ENCODE measurements at regions not wholly inside any gene's neighbourhood (a gene's known extent, or its start where the extent isn't known, plus 50 kb on each side); places are given as distances from the start of the nearest gene placed in this dataset.
A peak's percentile ranks its signal among the peaks of the same experiment; 100 is the strongest.

DNA sequence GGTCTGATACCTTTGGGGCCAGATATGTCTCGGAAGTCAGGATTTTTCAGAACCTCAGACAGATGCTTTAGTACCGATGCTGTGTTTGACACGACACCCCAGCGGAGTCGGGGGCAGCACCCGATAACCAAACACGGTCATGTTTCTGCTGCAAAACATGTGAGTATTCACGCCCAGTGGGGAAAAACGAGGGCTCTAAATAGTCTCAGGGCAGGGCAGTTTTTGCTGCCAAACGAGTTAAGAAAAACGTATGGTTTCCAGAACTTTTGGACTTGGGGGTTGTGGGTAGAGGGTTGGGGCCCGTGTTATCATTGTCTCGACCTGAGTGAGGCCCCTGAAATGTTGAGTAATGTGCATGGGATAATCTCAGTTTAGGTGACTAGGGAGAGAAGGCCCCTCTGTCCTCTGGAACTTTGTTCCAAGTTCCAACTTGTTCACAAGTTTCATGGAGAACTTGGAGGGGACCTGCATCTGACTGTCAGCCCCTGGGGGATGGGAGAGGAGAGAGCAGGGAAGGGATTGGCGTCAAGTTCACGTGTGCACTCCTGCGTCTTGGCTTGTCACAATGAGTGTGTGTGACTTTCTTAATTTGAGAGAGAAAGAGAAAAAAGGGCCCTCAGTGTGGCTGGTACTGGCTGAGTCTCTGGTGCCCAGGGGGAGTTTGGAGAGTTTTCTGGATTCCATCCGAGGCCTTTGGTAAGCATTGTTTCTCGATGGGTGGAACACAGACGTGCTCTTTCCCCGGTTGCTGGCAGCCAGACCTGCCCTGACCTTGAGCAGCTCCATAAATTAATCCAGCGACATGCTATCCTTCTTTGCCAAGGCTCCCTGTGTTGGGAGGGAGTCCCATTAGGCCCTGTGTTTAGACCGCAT, 83.9 kb upstream of the CIBAR2 start (continued):
- no peak for TF ChIP-seq SOX13 (IDR thresholded peaks at IDR 0.05)
- TF ChIP-seq SOX13 (CRISPR knock-in tag; conservative IDR thresholded peaks at IDR 0.05 in 1 of 2, IDR thresholded peaks at IDR 0.05 in 1 of 2), result 0 out of 4 replicates have a peak, but pooled peaks of 1 of the 2 experiments have one; percentile 4
- TF ChIP-seq NPAS2 (CRISPR knock-in tag; IDR thresholded peaks at IDR 0.05; ENCODE audit: borderline replicate concordance), result no peak
- TF ChIP-seq, protein P1, sequence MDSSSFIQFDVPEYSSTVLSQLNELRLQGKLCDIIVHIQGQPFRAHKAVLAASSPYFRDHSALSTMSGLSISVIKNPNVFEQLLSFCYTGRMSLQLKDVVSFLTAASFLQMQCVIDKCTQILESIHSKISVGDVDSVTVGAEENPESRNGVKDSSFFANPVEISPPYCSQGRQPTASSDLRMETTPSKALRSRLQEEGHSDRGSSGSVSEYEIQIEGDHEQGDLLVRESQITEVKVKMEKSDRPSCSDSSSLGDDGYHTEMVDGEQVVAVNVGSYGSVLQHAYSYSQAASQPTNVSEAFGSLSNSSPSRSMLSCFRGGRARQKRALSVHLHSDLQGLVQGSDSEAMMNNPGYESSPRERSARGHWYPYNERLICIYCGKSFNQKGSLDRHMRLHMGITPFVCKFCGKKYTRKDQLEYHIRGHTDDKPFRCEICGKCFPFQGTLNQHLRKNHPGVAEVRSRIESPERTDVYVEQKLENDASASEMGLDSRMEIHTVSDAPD (CRISPR knock-in tag; IDR thresholded peaks at IDR 0.05), result no peak
- no peak for TF ChIP-seq MAF1 (CRISPR knock-in tag; IDR thresholded peaks at IDR 0.05; ENCODE audit: borderline replicate concordance)
- no peak for TF ChIP-seq NFKBIZ (CRISPR knock-in tag; IDR thresholded peaks at IDR 0.05)
- peak; percentile 71; the same call in 1 of the 2 replicates for TF ChIP-seq ZBTB7B (CRISPR knock-in tag; IDR thresholded peaks at IDR 0.05)
- no peak for TF ChIP-seq TRIM24 (CRISPR knock-in tag; IDR thresholded peaks at IDR 0.05)
- TF ChIP-seq, protein P2, sequence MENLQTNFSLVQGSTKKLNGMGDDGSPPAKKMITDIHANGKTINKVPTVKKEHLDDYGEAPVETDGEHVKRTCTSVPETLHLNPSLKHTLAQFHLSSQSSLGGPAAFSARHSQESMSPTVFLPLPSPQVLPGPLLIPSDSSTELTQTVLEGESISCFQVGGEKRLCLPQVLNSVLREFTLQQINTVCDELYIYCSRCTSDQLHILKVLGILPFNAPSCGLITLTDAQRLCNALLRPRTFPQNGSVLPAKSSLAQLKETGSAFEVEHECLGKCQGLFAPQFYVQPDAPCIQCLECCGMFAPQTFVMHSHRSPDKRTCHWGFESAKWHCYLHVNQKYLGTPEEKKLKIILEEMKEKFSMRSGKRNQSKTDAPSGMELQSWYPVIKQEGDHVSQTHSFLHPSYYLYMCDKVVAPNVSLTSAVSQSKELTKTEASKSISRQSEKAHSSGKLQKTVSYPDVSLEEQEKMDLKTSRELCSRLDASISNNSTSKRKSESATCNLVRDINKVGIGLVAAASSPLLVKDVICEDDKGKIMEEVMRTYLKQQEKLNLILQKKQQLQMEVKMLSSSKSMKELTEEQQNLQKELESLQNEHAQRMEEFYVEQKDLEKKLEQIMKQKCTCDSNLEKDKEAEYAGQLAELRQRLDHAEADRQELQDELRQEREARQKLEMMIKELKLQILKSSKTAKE (CRISPR knock-in tag; IDR thresholded peaks at IDR 0.05; ENCODE audit: borderline replicate concordance), result peak; percentile 13; the same call in 1 of the 2 replicates
- TF ChIP-seq ZNF557 (CRISPR knock-in tag; IDR thresholded peaks at IDR 0.05), result no peak
- peak; percentile 47; the same call in 1 of the 2 replicates for TF ChIP-seq TARDBP (CRISPR knock-in tag; IDR thresholded peaks at IDR 0.05)
- TF ChIP-seq ZNF790 (CRISPR knock-in tag; IDR thresholded peaks at IDR 0.05; ENCODE audit: borderline replicate concordance), result no peak
- TF ChIP-seq, protein P3, sequence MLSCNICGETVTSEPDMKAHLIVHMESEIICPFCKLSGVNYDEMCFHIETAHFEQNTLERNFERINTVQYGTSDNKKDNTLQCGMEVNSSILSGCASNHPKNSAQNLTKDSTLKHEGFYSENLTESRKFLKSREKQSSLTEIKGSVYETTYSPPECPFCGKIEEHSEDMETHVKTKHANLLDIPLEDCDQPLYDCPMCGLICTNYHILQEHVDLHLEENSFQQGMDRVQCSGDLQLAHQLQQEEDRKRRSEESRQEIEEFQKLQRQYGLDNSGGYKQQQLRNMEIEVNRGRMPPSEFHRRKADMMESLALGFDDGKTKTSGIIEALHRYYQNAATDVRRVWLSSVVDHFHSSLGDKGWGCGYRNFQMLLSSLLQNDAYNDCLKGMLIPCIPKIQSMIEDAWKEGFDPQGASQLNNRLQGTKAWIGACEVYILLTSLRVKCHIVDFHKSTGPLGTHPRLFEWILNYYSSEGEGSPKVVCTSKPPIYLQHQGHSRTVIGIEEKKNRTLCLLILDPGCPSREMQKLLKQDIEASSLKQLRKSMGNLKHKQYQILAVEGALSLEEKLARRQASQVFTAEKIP (CRISPR knock-in tag; IDR thresholded peaks at IDR 0.05; ENCODE audit: borderline replicate concordance), result no peak
- peak; percentile 11; the same call in 1 of the 2 replicates for TF ChIP-seq ZBTB38 (CRISPR knock-in tag; IDR thresholded peaks at IDR 0.05)
- TF ChIP-seq FLYWCH1 (CRISPR knock-in tag; IDR thresholded peaks at IDR 0.05), result no peak
- no peak for TF ChIP-seq ZNF878 (CRISPR knock-in tag; IDR thresholded peaks at IDR 0.05)
- no peak for TF ChIP-seq ZNF451 (CRISPR knock-in tag; IDR thresholded peaks at IDR 0.05)
- TF ChIP-seq ZFP62 (CRISPR knock-in tag; IDR thresholded peaks at IDR 0.05), result no peak
- TF ChIP-seq POLR2AphosphoS2 (IDR thresholded peaks at IDR 0.05; ENCODE audit: low read depth, low read length), result no peak
- TF ChIP-seq ZFP36L1 (CRISPR knock-in tag; IDR thresholded peaks at IDR 0.05), result no peak
- TF ChIP-seq, protein P4, sequence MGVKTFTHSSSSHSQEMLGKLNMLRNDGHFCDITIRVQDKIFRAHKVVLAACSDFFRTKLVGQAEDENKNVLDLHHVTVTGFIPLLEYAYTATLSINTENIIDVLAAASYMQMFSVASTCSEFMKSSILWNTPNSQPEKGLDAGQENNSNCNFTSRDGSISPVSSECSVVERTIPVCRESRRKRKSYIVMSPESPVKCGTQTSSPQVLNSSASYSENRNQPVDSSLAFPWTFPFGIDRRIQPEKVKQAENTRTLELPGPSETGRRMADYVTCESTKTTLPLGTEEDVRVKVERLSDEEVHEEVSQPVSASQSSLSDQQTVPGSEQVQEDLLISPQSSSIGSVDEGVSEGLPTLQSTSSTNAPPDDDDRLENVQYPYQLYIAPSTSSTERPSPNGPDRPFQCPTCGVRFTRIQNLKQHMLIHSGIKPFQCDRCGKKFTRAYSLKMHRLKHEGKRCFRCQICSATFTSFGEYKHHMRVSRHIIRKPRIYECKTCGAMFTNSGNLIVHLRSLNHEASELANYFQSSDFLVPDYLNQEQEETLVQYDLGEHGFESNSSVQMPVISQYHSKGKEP (CRISPR knock-in tag; IDR thresholded peaks at IDR 0.05), result no peak
- no peak for TF ChIP-seq ZNF20 (CRISPR knock-in tag; IDR thresholded peaks at IDR 0.05)
- peak; percentile 34; the same call in 1 of the 2 replicates for TF ChIP-seq HDAC1 (CRISPR knock-in tag; IDR thresholded peaks at IDR 0.05)
- no peak for TF ChIP-seq ZC3H4 (CRISPR knock-in tag; IDR thresholded peaks at IDR 0.05; ENCODE audit: borderline replicate concordance)
